Ishikawa (cell line): ENCODE measurements at regions not wholly inside any gene's neighbourhood (a gene's known extent, or its start where the extent isn't known, plus 50 kb on each side); places are given as distances from the start of the nearest gene placed in this dataset.

Experiments
- CEBPB ChIP-seq: IDR thresholded peaks from 2 replicates; pipeline ENCODE4 v1.6.1; 2012
- CREB1 ChIP-seq: IDR thresholded peaks from 2 replicates; pipeline ENCODE4 v1.6.1; 2012; ENCODE audit warnings: low read depth
- EGR1 ChIP-seq: IDR thresholded peaks from 2 replicates; pipeline ENCODE4 v1.6.1; 2012
- EP300 ChIP-seq: IDR thresholded peaks from 2 replicates; pipeline ENCODE4 v1.6.1; 2012; ENCODE audit warnings: borderline replicate concordance
- FOXM1 ChIP-seq: IDR thresholded peaks from 2 replicates; pipeline ENCODE4 v1.6.1; 2012; ENCODE audit warnings: low read depth, borderline replicate concordance
- MAX ChIP-seq: IDR thresholded peaks from 2 replicates; pipeline ENCODE4 v1.6.1; 2012
- NFIC ChIP-seq: IDR thresholded peaks from 2 replicates; pipeline ENCODE4 v1.6.1; 2012
- RAD21 ChIP-seq: IDR thresholded peaks from 2 replicates; pipeline ENCODE4 v1.6.1; 2012; ENCODE audit warnings: low read depth
- REST ChIP-seq: IDR thresholded peaks from 2 replicates; pipeline ENCODE4 v1.6.1; 2012; ENCODE audit warnings: low read depth, mild to moderate bottlenecking
- TAF1 ChIP-seq: IDR thresholded peaks from 2 replicates; pipeline ENCODE4 v1.6.1; 2012; ENCODE audit warnings: low read depth, mild to moderate bottlenecking
- TCF12 ChIP-seq: IDR thresholded peaks from 2 replicates; pipeline ENCODE4 v1.6.1; 2012; ENCODE audit warnings: low read depth
- TEAD4 ChIP-seq: IDR thresholded peaks from 2 replicates; pipeline ENCODE4 v1.6.1; 2012
- YY1 ChIP-seq: IDR thresholded peaks from 2 replicates; pipeline ENCODE4 v1.6.1; 2012; ENCODE audit warnings: low read depth
- ZBTB7A ChIP-seq: IDR thresholded peaks from 2 replicates; pipeline ENCODE4 v1.6.1; 2012; ENCODE audit warnings: low read depth
- TF ChIP-seq, protein P1 (sequence below): IDR thresholded peaks from 2 replicates; pipeline ENCODE4 v1.6.1; 2012

- TF ChIP-seq CREB1: no peak
- TF ChIP-seq RAD21: no peak
- no peak for TF ChIP-seq YY1
- TF ChIP-seq ZBTB7A: no peak
- TF ChIP-seq TCF12: no peak
- TF ChIP-seq, protein P1, sequence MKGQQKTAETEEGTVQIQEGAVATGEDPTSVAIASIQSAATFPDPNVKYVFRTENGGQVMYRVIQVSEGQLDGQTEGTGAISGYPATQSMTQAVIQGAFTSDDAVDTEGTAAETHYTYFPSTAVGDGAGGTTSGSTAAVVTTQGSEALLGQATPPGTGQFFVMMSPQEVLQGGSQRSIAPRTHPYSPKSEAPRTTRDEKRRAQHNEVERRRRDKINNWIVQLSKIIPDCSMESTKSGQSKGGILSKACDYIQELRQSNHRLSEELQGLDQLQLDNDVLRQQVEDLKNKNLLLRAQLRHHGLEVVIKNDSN: no peak
- no peak for TF ChIP-seq CEBPB
- no peak for TF ChIP-seq REST
- no peak for TF ChIP-seq NFIC
- TF ChIP-seq TAF1: no peak
- TF ChIP-seq TEAD4: no peak
- no peak for TF ChIP-seq FOXM1
- no peak for TF ChIP-seq EP300
- no peak for TF ChIP-seq EGR1
- no peak for TF ChIP-seq MAX
Observed at GRCh38 chr6:23905133-23905815, 220.7 kb upstream of the NRSN1 start.

GRCh38 chr6:23910420-23910819 is 215.6 kb upstream of the NRSN1 start:
- no peak for TF ChIP-seq CREB1
- no peak for TF ChIP-seq RAD21
- TF ChIP-seq, protein P1: no peak
- TF ChIP-seq TCF12: no peak
- TF ChIP-seq FOXM1: no peak
- TF ChIP-seq ZBTB7A: no peak
- TF ChIP-seq EP300: no peak
- no peak for TF ChIP-seq TEAD4
- no peak for TF ChIP-seq MAX
- no peak for TF ChIP-seq CEBPB
- TF ChIP-seq EGR1: no peak
- TF ChIP-seq TAF1: no peak
- no peak for TF ChIP-seq NFIC
- no peak for TF ChIP-seq REST
- TF ChIP-seq YY1: no peak

DNA sequence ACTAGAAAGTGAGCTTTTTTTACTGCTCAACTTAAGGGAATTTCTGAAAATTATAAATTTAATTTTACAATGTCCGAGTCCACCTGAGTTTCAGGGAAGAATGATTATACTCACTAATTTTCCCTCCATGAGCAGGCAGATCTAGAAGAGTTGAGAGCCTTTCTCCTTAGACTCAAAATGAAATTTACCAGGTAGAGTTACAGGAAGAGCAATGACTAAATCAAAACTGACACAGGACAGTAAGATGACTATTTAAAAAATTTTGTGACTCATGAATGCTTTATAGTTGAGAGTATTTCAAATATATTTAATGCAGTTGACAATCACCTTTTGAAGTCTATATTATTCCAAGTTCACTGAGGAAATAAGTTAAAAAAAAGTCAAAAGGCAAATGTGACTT is 198.1 kb upstream of the NRSN1 start:
- TF ChIP-seq CEBPB (no peak), MAX (no peak), TCF12 (no peak), EGR1 (no peak), REST (no peak), NFIC (no peak), RAD21 (no peak), EP300 (no peak), TEAD4 (no peak), FOXM1 (no peak), CREB1 (no peak)
- TF ChIP-seq, protein P1: no peak

- TF ChIP-seq REST (no peak), CREB1 (no peak), RAD21 (no peak), EGR1 (no peak), YY1 (no peak), NFIC (no peak), EP300 (no peak), FOXM1 (no peak), TAF1 (no peak), MAX (no peak), TEAD4 (no peak), TCF12 (no peak), ZBTB7A (no peak), CEBPB (no peak)
- TF ChIP-seq, protein P1: no peak
Observed at GRCh38 chr6:23929201-23929600, 196.8 kb upstream of the NRSN1 start.
